Osteoblast (primary cell): ENCODE measurements at regions not wholly inside any gene's neighbourhood (a gene's known extent, or its start where the extent isn't known, plus 50 kb on each side); places are given as distances from the start of the nearest gene placed in this dataset. TPM values are rescaled to one million over a fixed set of nuclear protein-coding genes. Genes with fewer than 3 reads are reported as not detected.

Source experiments
- DNase-seq: peaks from one replicate; pipeline ENCODE4 v3.0.0; 2011; ENCODE audit warnings: low spot score, mixed read lengths; ENCODE audit not compliant: insufficient read length; ENCODE audit errors: missing footprints
- H2AFZ ChIP-seq: 2 replicates; pipeline ENCODE4 v1.6.0; 2011; ENCODE audit warnings: mild to moderate bottlenecking, low read length
- H3K27ac ChIP-seq: 2 replicates; pipeline ENCODE4 v1.5.1; 2011; ENCODE audit warnings: mild to moderate bottlenecking, low read depth, low read length, moderate library complexity
- H3K27me3 ChIP-seq: 2 replicates; pipeline ENCODE4 v1.6.0; 2012; ENCODE audit warnings: mild to moderate bottlenecking, control low read depth, inconsistent platforms, low read length, moderate library complexity; ENCODE audit not compliant: insufficient read depth
- H3K36me3 ChIP-seq: 2 replicates; pipeline ENCODE4 v1.5.1; 2011; ENCODE audit warnings: mild to moderate bottlenecking, low read length, control low read depth, moderate library complexity; ENCODE audit not compliant: insufficient read depth
- H3K4me1 ChIP-seq: 2 replicates; pipeline ENCODE4 v1.5.1; 2011; ENCODE audit warnings: mild to moderate bottlenecking, low read length, control low read depth, moderate library complexity; ENCODE audit not compliant: insufficient read depth
- H3K4me2 ChIP-seq: 2 replicates; pipeline ENCODE4 v1.6.0; 2011; ENCODE audit warnings: mild to moderate bottlenecking, low read length; ENCODE audit not compliant: insufficient read depth
- H3K4me3 ChIP-seq: fragments of 200-600 bp; sonication (generic); 3 replicates; pipeline ENCODE4 v1.5.1; 2012; ENCODE audit warnings: mild to moderate bottlenecking, low read length, inconsistent platforms; ENCODE audit not compliant: insufficient read depth
- H3K79me2 ChIP-seq: 2 replicates; pipeline ENCODE4 v1.6.0; 2012; ENCODE audit warnings: mild to moderate bottlenecking, low read length, control low read depth, inconsistent platforms; ENCODE audit not compliant: insufficient read depth
- H3K9me3 ChIP-seq: 2 replicates; pipeline ENCODE4 v1.5.1; 2011; ENCODE audit warnings: low read depth, low read length, control low read depth
- H4K20me1 ChIP-seq: 2 replicates; pipeline ENCODE4 v1.6.0; 2012; ENCODE audit warnings: mild to moderate bottlenecking, low read length, control low read depth; ENCODE audit not compliant: insufficient read depth
- CTCF ChIP-seq: IDR thresholded peaks from 2 replicates; pipeline ENCODE4 v1.5.1; 2011; ENCODE audit warnings: mild to moderate bottlenecking, low read depth, low read length, moderate library complexity; ENCODE audit errors: extremely low read depth
- small RNA-seq: library from RNA; depleted of rRNA; stranded (forward); fragments of <200 nt; gene quantifications from one replicate; pipeline ENCODE3, GENCODE V24; 2012

GRCh38 chr12:56840922-56841321 lies 77.8 kb downstream of the HSD17B6 start:
- peak; percentile 19 for DNase-seq
- no peaks in the 10 kb centered on the region for H3K9me3 ChIP-seq

GRCh38 chr12:56839915-56840325 lies 76.8 kb downstream of the HSD17B6 start:
- peaks cover 20% of the 10 kb centered on the region for H3K4me1 ChIP-seq
- no peaks in the 10 kb centered on the region for H3K9me3 ChIP-seq
- peaks cover 9% of the 10 kb centered on the region for H3K27me3 ChIP-seq
- H2AFZ ChIP-seq = no peak overlapping the region
- DNase-seq = no peak
- no peaks in the 10 kb centered on the region for H3K79me2 ChIP-seq
- H4K20me1 ChIP-seq = no peaks in the 10 kb centered on the region
- H3K36me3 ChIP-seq = no peaks in the 10 kb centered on the region
- H3K4me2 ChIP-seq = no peak overlapping the region
- no peak overlapping the region for H3K4me3 ChIP-seq
- H3K27ac ChIP-seq = no peak overlapping the region
- peak; percentile 50 for TF ChIP-seq CTCF

More at GRCh38 chr12:56840922-56841321, 77.8 kb downstream of the HSD17B6 start:
- Histone ChIP-seq H3K27ac (no peak overlapping the region), H3K4me3 (no peak overlapping the region), H3K4me2 (no peak overlapping the region), H3K27me3 (peaks cover 9% of the 10 kb centered on the region), H3K79me2 (no peaks in the 10 kb centered on the region), H2AFZ (no peak overlapping the region), H4K20me1 (no peaks in the 10 kb centered on the region), H3K4me1 (peaks cover 20% of the 10 kb centered on the region), H3K36me3 (no peaks in the 10 kb centered on the region)
- no peak for TF ChIP-seq CTCF

- peaks cover 20% of the 10 kb centered on the region for H3K4me1 ChIP-seq
- H4K20me1 ChIP-seq = no peaks in the 10 kb centered on the region
- H2AFZ ChIP-seq = no peak overlapping the region
- H3K79me2 ChIP-seq = no peaks in the 10 kb centered on the region
- DNase-seq = no peak
- no peak overlapping the region for H3K4me3 ChIP-seq
- no peak for TF ChIP-seq CTCF
- H3K4me2 ChIP-seq = no peak overlapping the region
- H3K9me3 ChIP-seq = no peaks in the 10 kb centered on the region
- peaks cover 9% of the 10 kb centered on the region for H3K27me3 ChIP-seq
- H3K36me3 ChIP-seq = no peaks in the 10 kb centered on the region
- H3K27ac ChIP-seq = no peak overlapping the region
These were observed 76.3 kb downstream of the HSD17B6 start for GRCh38 chr12:56839489-56839848.

- peak overlapping the region; percentile 7 for H3K4me2 ChIP-seq
- no peak overlapping the region for H3K27ac ChIP-seq
- no peaks in the 10 kb centered on the region for H3K36me3 ChIP-seq
- no peak for TF ChIP-seq CTCF
- DNase-seq = peak; percentile 35
- H3K9me3 ChIP-seq = no peaks in the 10 kb centered on the region
- no peaks in the 10 kb centered on the region for H3K79me2 ChIP-seq
- no peak overlapping the region for H3K4me3 ChIP-seq
- peaks cover 20% of the 10 kb centered on the region for H3K4me1 ChIP-seq
- H4K20me1 ChIP-seq = no peaks in the 10 kb centered on the region
- peaks cover 9% of the 10 kb centered on the region for H3K27me3 ChIP-seq
- H2AFZ ChIP-seq = peak overlapping the region; percentile 31
These were observed 75.7 kb downstream of the HSD17B6 start for GRCh38 chr12:56838621-56839488.

Small RNA genes in the stretch of these regions (small RNA-seq; reads per million reads assigned to genes)
- gene AC121758.2 = not detected
- not detected for gene RF00554
